ENCODE measurements at regions not wholly inside any gene's neighbourhood (a gene's known extent, or its start where the extent isn't known, plus 50 kb on each side); places are given as distances from the start of the nearest gene placed in this dataset.

GRCh38 chr3:117091676-117092075 lies 382.1 kb downstream of the TUSC7 start:
- no peak for TF ChIP-seq POLR2A (IDR thresholded peaks at IDR 0.05; ENCODE audit: low read length)
- TF ChIP-seq GATA1 (IDR thresholded peaks at IDR 0.05; ENCODE audit: low read depth, low read length), result no peak
